Type B pancreatic cell (in vitro differentiated cells): ENCODE measurements at regions not wholly inside any gene's neighbourhood (a gene's known extent, or its start where the extent isn't known, plus 50 kb on each side); places are given as distances from the start of the nearest gene placed in this dataset.

Source experiments
- DNase-seq: peaks from one replicate; pipeline ENCODE4 v3.0.0; 2021; ENCODE audit warnings: mixed read lengths; ENCODE audit not compliant: unreplicated experiment; ENCODE audit errors: extremely low spot score
- H3K27ac Mint-ChIP-seq: 2 replicates; pipeline ENCODE4 v1.8.0; 2021; ENCODE audit warnings: mild to moderate bottlenecking, mixed read lengths
- H3K27me3 Mint-ChIP-seq: 2 replicates; pipeline ENCODE4 v1.8.0; 2021; ENCODE audit warnings: mixed read lengths
- H3K36me3 Mint-ChIP-seq: 2 replicates; pipeline ENCODE4 v1.8.0; 2021; ENCODE audit warnings: mixed read lengths
- H3K4me1 Mint-ChIP-seq: one replicate; pipeline ENCODE4 v1.8.0; 2021; ENCODE audit warnings: mixed read lengths; ENCODE audit not compliant: unreplicated experiment
- H3K4me3 Mint-ChIP-seq: 2 replicates; pipeline ENCODE4 v1.8.0; 2021; ENCODE audit warnings: mild to moderate bottlenecking, mixed read lengths
- H3K9me3 Mint-ChIP-seq: 2 replicates; pipeline ENCODE4 v1.8.0; 2021; ENCODE audit warnings: mixed read lengths
- TF ChIP-seq, protein P1 (sequence below): fragments of 200-600 bp; sonication (generic); conservative IDR thresholded peaks from 2 replicates; pipeline ENCODE4 v1.5.0; 2021; ENCODE audit warnings: antibody characterized with exemption, mild to moderate bottlenecking

- H3K9me3 Mint-ChIP-seq: no peaks in the 10 kb centered on the region
- H3K36me3 Mint-ChIP-seq: no peaks in the 10 kb centered on the region
- H3K27me3 Mint-ChIP-seq: peaks cover 4% of the 10 kb centered on the region
- no peaks in the 10 kb centered on the region for H3K4me1 Mint-ChIP-seq
- H3K4me3 Mint-ChIP-seq: no peak overlapping the region
- no peak overlapping the region for H3K27ac Mint-ChIP-seq
- TF ChIP-seq, protein P1, sequence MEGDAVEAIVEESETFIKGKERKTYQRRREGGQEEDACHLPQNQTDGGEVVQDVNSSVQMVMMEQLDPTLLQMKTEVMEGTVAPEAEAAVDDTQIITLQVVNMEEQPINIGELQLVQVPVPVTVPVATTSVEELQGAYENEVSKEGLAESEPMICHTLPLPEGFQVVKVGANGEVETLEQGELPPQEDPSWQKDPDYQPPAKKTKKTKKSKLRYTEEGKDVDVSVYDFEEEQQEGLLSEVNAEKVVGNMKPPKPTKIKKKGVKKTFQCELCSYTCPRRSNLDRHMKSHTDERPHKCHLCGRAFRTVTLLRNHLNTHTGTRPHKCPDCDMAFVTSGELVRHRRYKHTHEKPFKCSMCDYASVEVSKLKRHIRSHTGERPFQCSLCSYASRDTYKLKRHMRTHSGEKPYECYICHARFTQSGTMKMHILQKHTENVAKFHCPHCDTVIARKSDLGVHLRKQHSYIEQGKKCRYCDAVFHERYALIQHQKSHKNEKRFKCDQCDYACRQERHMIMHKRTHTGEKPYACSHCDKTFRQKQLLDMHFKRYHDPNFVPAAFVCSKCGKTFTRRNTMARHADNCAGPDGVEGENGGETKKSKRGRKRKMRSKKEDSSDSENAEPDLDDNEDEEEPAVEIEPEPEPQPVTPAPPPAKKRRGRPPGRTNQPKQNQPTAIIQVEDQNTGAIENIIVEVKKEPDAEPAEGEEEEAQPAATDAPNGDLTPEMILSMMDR: no peak
- DNase-seq: no peak
Observed at GRCh38 chr18:60319129-60319528, 53.4 kb downstream of the MC4R start.

GRCh38 chr18:60311676-60312360 lies 60.8 kb downstream of the MC4R start:
- Mint-ChIP-seq H3K4me1 (no peaks in the 10 kb centered on the region), H3K9me3 (no peaks in the 10 kb centered on the region), H3K27ac (no peak overlapping the region), H3K36me3 (no peaks in the 10 kb centered on the region), H3K4me3 (no peak overlapping the region), H3K27me3 (no peaks in the 10 kb centered on the region)
- TF ChIP-seq, protein P1: no peak
- no peak for DNase-seq

GRCh38 chr18:60295674-60296073 lies 76.9 kb downstream of the MC4R start:
- Mint-ChIP-seq H3K4me3 (peak overlapping the region; percentile 24), H3K27ac (no peak overlapping the region)

DNA sequence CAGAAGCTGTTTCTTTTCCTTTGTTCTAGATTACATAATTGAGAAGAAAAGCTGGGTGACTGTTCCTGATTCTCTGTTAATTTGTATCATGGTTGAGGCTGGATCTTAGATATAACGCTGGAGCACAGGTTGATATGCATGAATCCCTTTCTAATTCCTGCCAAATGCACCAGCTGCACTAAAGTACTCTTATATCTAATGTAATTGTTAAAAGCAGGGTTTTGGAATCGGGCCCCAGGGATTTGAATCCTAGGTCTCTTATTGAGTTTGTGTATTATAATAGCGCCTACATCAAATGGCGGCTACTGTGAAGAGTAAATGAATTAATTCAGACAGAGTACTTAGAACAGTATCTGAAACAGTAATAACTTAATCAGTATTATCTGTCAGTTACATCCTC lies 80.4 kb downstream of the MC4R start:
- Mint-ChIP-seq H3K9me3 (no peaks in the 10 kb centered on the region), H3K4me3 (no peak overlapping the region), H3K36me3 (no peaks in the 10 kb centered on the region), H3K27ac (no peak overlapping the region), H3K4me1 (peaks cover 4% of the 10 kb centered on the region), H3K27me3 (no peaks in the 10 kb centered on the region)
- TF ChIP-seq, protein P1: no peak
- no peak for DNase-seq

More at GRCh38 chr18:60295674-60296073, 76.9 kb downstream of the MC4R start:
- Mint-ChIP-seq H3K27me3 (peaks cover 4% of the 10 kb centered on the region), H3K4me1 (peaks cover 4% of the 10 kb centered on the region), H3K9me3 (no peaks in the 10 kb centered on the region), H3K36me3 (no peaks in the 10 kb centered on the region)
- TF ChIP-seq, protein P1: no peak
- DNase-seq: no peak

DNA sequence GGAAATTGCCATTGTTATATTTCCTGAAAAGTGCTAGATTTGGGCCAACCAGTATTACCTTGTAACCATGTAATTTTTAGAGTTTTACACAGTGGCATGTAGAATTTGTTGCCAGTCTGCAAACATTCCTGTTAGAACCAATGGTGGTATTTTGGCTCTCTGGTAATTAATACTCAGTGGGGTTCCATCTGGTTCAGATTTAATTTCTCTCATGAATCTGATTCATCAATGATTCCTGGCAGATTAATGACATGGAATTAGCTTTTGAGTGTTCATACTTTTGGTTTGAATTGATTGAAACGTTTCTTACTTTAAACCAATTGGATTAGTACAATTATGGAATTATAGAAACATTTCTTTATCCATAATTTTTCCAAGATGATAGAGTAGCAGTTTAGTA lies 93.2 kb downstream of the MC4R start:
- DNase-seq: no peak
- Mint-ChIP-seq H3K36me3 (no peaks in the 10 kb centered on the region), H3K27me3 (no peaks in the 10 kb centered on the region), H3K4me3 (no peak overlapping the region), H3K27ac (no peak overlapping the region), H3K4me1 (no peaks in the 10 kb centered on the region), H3K9me3 (no peaks in the 10 kb centered on the region)
- TF ChIP-seq, protein P1: no peak
